IMR-90 (cell line): ENCODE measurements at regions not wholly inside any gene's neighbourhood (a gene's known extent, or its start where the extent isn't known, plus 50 kb on each side); places are given as distances from the start of the nearest gene placed in this dataset.
"Not testable (repeated sequence)": the region's sequence is repeated elsewhere in the genome, so short reads cannot be mapped to it uniquely, and the experiment has no call there.

Experiments used
- ATAC-seq: fragments of 200-7000 bp; cut with Tn5 transposase; 2 replicates; pipeline ENCODE4 v1.9.1; 2020; ENCODE audit warnings: low read depth, mild to moderate bottlenecking, moderate library complexity
- BruUV-seq: library from RNA; stranded (reverse); fragments of 400-500 nt; replicated peaks from 2 replicates; lab custom pipeline; 2021; lab: Mats Ljungman, UMichigan
- CTCF ChIA-PET: fragments of 300-600 bp; formaldehyde crosslinking; extraction: SDS; loops from one replicate; lab custom pipeline; 2021; ENCODE audit warnings: antibody characterized with exemption; lab: Yijun Ruan, JAX
- POLR2A ChIA-PET: fragments of 300-600 bp; sonication (Branson Sonifier 250); formaldehyde crosslinking; loops from one replicate; lab custom pipeline; 2022; ENCODE audit warnings: antibody characterized with exemption; ENCODE audit not compliant: unreplicated experiment; lab: Charles Lee
- DNase-seq: peaks from one replicate; pipeline ENCODE4 v3.0.0; 2013
- H2AFZ ChIP-seq: replicated peaks from 2 replicates; pipeline ENCODE3; 2013; ENCODE audit warnings: low read length, mild to moderate bottlenecking; ENCODE audit not compliant: poor library complexity
- H2AK5ac ChIP-seq: 2 replicates; pipeline ENCODE4 v1.6.1; 2013; ENCODE audit warnings: low read depth, low read length, inconsistent platforms
- H2AK9ac ChIP-seq: replicated peaks from 2 replicates; pipeline ENCODE3; 2013; ENCODE audit warnings: mild to moderate bottlenecking, low read depth, low read length, moderate library complexity; ENCODE audit not compliant: poor library complexity
- H2BK120ac ChIP-seq: 2 replicates; pipeline ENCODE4 v1.6.1; 2013; ENCODE audit warnings: low read depth, low read length, inconsistent platforms
- H2BK15ac ChIP-seq: 3 replicates; pipeline ENCODE4 v1.6.1; 2013; ENCODE audit warnings: low read depth, low read length, inconsistent platforms
- H2BK20ac ChIP-seq: 2 replicates; pipeline ENCODE4 v1.6.1; 2013; ENCODE audit warnings: low read depth, mild to moderate bottlenecking, inconsistent platforms, low read length, moderate library complexity
- H2BK5ac ChIP-seq: 2 replicates; pipeline ENCODE4 v1.6.1; 2013; ENCODE audit warnings: mild to moderate bottlenecking, low read depth, low read length, inconsistent platforms; ENCODE audit not compliant: poor library complexity, severe bottlenecking
- H3K14ac ChIP-seq: replicated peaks from 2 replicates; pipeline ENCODE4 v1.6.1; 2013; ENCODE audit warnings: low read depth, low read length, inconsistent platforms
- H3K18ac ChIP-seq: 2 replicates; pipeline ENCODE4 v1.6.1; 2013; ENCODE audit warnings: low read depth, low read length, control low read depth
- H3K23ac ChIP-seq: 2 replicates; pipeline ENCODE4 v1.6.1; 2013; ENCODE audit warnings: low read depth, low read length, inconsistent platforms
- H3K27ac ChIP-seq: 2 replicates; pipeline ENCODE4 v1.5.1; 2013; ENCODE audit warnings: mild to moderate bottlenecking, control low read depth, low read length; ENCODE audit not compliant: insufficient read depth
- H3K27me3 ChIP-seq: 2 replicates; pipeline ENCODE4 v1.6.1; 2013; ENCODE audit warnings: low read length; ENCODE audit not compliant: control insufficient read depth, insufficient read depth
- H3K36me3 ChIP-seq: 2 replicates; pipeline ENCODE4 v1.6.1; 2013; ENCODE audit warnings: low read length, mixed read lengths; ENCODE audit not compliant: control insufficient read depth, insufficient read depth
- H3K4ac ChIP-seq: 2 replicates; pipeline ENCODE4 v1.6.1; 2013; ENCODE audit warnings: low read depth, low read length, inconsistent platforms
- H3K4me1 ChIP-seq: 2 replicates; pipeline ENCODE4 v1.6.1; 2013; ENCODE audit warnings: low read length, mixed read lengths; ENCODE audit not compliant: control insufficient read depth, insufficient read depth
- H3K4me2 ChIP-seq: 2 replicates; pipeline ENCODE4 v1.6.1; 2013; ENCODE audit warnings: low read depth, mild to moderate bottlenecking, control low read depth, low read length, moderate library complexity
- H3K4me3 ChIP-seq: 2 replicates; pipeline ENCODE4 v1.5.1; 2013; ENCODE audit warnings: low read depth, mild to moderate bottlenecking, control low read depth, low read length, moderate library complexity; ENCODE audit not compliant: insufficient read depth
- H3K56ac ChIP-seq: 2 replicates; pipeline ENCODE4 v1.6.1; 2013; ENCODE audit warnings: low read length, inconsistent platforms; ENCODE audit not compliant: insufficient read depth; ENCODE audit errors: extremely low read depth
- H3K79me1 ChIP-seq, 2 experiments: 2 replicates each; pipeline ENCODE4 v1.6.1; 2013; ENCODE audit warnings: low read length in 2 of 2, inconsistent platforms in 1 of 2, low read depth in 1 of 2
- H3K9ac ChIP-seq: 2 replicates; pipeline ENCODE4 v1.6.1; 2013; ENCODE audit warnings: low read depth, low read length, control low read depth
- H3K9me1 ChIP-seq: 2 replicates; pipeline ENCODE4 v1.6.1; 2013; ENCODE audit warnings: low read length, inconsistent platforms; ENCODE audit not compliant: insufficient read depth
- H3K9me3 ChIP-seq: 2 replicates; pipeline ENCODE4 v1.6.1; 2013; ENCODE audit warnings: low read length; ENCODE audit not compliant: control insufficient read depth, insufficient read depth
- H4K20me1 ChIP-seq: 2 replicates; pipeline ENCODE4 v1.6.1; 2013; ENCODE audit warnings: low read length, inconsistent platforms; ENCODE audit not compliant: insufficient read depth
- H4K5ac ChIP-seq: 2 replicates; pipeline ENCODE4 v1.6.1; 2013; ENCODE audit warnings: mild to moderate bottlenecking, low read depth, low read length, control low read depth
- H4K8ac ChIP-seq, 2 experiments: 2 replicates each; pipeline ENCODE4 v1.6.1; 2013; ENCODE audit warnings: low read depth in 2 of 2, low read length in 2 of 2, control low read depth in 1 of 2, inconsistent platforms in 1 of 2
- H4K91ac ChIP-seq: 2 replicates; pipeline ENCODE4 v1.6.1; 2013; ENCODE audit warnings: low read depth, low read length, inconsistent platforms; ENCODE audit not compliant: insufficient read depth
- MXI1 ChIP-seq: IDR thresholded peaks from 2 replicates; pipeline ENCODE4 v1.6.1; 2012; ENCODE audit warnings: low read depth, mild to moderate bottlenecking, low read length, moderate library complexity, borderline replicate concordance
- WGBS, 2 experiments: methylation state at CpG; one replicate each; pipeline versions ENCODE4 v1.1.5 to v1.1.7; 2013; ENCODE audit warnings: missing lambda C conversion rate in 2 of 2; ENCODE audit not compliant: insufficient read length in 1 of 2; ENCODE audit errors: extremely low coverage in 2 of 2; 5-methylcytosine and 5-hydroxymethylcytosine counted together
- dilution Hi-C: fragments of 300-500 bp; cut with HindIII; formaldehyde crosslinking; loops from one replicate; pipeline ENCODE4 v1.14.3; 2018; ENCODE audit warnings: low sequenced_read_pairs; ENCODE audit not compliant: unreplicated experiment
- in situ Hi-C: fragments of 300-500 bp; cut with MboI; formaldehyde crosslinking; loops from 3 replicates; pipeline ENCODE4 v1.14.3; 2019; ENCODE audit warnings: low sequenced_read_pairs, inconsistent platforms, mixed read lengths
- intact Hi-C: fragments of 100-400 bp; cut with micrococcal nuclease; formaldehyde crosslinking; loops from 2 replicates; pipeline ENCODE4 v1.10.0; 2022

DNA sequence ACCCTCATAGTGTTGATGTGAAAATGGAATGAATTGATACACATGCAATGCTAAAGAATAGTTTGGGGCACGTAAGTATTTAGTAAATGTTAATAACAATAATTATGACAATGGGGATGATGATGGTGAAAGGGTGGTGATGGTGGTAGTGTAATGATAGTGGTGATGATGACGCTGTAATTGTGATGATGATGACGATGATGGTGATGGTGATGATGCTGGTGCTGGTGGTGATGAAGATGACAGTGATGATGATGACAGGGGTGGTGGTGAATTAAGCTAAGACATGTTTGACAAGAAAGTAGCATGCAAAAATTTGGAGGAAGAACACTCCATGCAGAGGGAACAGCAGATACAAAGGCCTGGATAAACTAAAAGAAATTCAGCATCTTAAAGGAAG is 364.4 kb upstream of the API5 start:
- Histone ChIP-seq H2AK5ac (no peak overlapping the region), H3K79me1 (no peaks in the 10 kb centered on the region), H4K5ac (no peak overlapping the region), H2AFZ (no peak overlapping the region), H4K91ac (no peak overlapping the region), H2BK120ac (no peak overlapping the region), H2BK15ac (no peak overlapping the region), H3K9me3 (peaks cover 2% of the 10 kb centered on the region; the same call in 1 of the 2 replicates), H3K4me1 (no peaks in the 10 kb centered on the region), H3K9me1 (no peaks in the 10 kb centered on the region), H3K4me3 (no peak overlapping the region), H3K27ac (no peak overlapping the region), H3K36me3 (no peaks in the 10 kb centered on the region), H3K4ac (no peak overlapping the region), H3K9ac (no peak overlapping the region), H2BK5ac (no peak overlapping the region), H3K23ac (no peak overlapping the region), H2BK20ac (no peak overlapping the region), H4K8ac (no peak overlapping the region), H3K18ac (no peak overlapping the region), H3K56ac (no peak overlapping the region), H2AK9ac (no peak overlapping the region), H3K27me3 (no peaks in the 10 kb centered on the region), H4K20me1 (no peaks in the 10 kb centered on the region), H3K14ac (no peak overlapping the region), H3K4me2 (no peak overlapping the region)
- intact Hi-C loops (no loop called here), dilution Hi-C loops (no loop called here), in situ Hi-C loops (no loop called here)
- no TSS peak for BruUV-seq
- ChIA-PET CTCF (interaction anchor here (0.6 kb wide), 1 partner anchor 43 kb away, joined by 4 read pairs; no protein-coding TSS in a partner anchor), POLR2A (no interaction called here)
- ATAC-seq: no peak
- no peak for TF ChIP-seq MXI1
- WGBS, 2 experiments: 48% methylated on average over 3 of the region's 3 CpGs; no CpG with 5 or more reads in 1 of the 2 experiments
- DNase-seq: no peak

DNA sequence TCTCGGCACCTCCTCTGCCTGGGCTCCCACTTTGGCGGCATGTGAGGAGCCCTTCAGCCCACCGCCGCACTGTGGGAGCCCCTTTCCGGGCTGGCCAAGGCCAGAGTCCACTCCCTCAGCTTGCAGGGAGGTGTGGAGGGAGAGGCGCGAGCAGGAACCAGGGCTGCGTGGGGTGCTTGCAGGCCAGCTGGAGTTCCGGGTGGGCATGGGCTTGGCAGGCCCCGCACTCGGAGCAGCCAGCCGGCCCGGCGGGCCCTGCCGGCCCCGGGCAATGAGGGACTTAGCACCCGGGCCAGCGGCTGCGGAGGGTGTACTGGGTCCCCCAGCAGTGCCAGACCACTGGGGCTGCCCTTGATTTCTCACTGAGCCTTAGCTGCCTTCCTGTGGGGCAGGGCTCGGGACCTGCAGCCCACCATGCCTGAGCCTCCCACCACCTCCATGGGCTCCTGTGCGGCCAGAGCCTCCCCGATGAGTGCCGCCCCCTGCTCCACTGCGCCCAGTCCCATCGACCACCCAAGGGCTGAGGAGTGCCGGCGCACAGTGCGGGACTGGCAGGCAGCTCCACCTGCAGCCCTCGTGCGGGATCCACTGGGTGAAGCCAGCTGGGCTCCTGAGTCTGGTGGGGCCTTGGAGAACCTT is 361.9 kb upstream of the API5 start:
- H4K20me1 ChIP-seq, H3K9ac ChIP-seq, BruUV-seq, H3K36me3 ChIP-seq, H3K18ac ChIP-seq, H3K4ac ChIP-seq, H4K5ac ChIP-seq, H2AK9ac ChIP-seq, H3K4me1 ChIP-seq, POLR2A ChIA-PET, H3K79me1 ChIP-seq, H4K8ac ChIP-seq, ATAC-seq, H2BK15ac ChIP-seq, H3K4me2 ChIP-seq, H3K14ac ChIP-seq, CTCF ChIA-PET, DNase-seq, H3K27me3 ChIP-seq, intact Hi-C loops, dilution Hi-C loops, H3K9me3 ChIP-seq, H3K9me1 ChIP-seq, H3K23ac ChIP-seq, H4K91ac ChIP-seq, in situ Hi-C loops, H2BK5ac ChIP-seq, H2BK20ac ChIP-seq, H3K27ac ChIP-seq, H3K56ac ChIP-seq, H2BK120ac ChIP-seq, H2AK5ac ChIP-seq, H3K4me3 ChIP-seq, H2AFZ ChIP-seq: not testable (repeated sequence)
- 82% methylated on average over 14 of the region's 30 CpGs; no CpG with 5 or more reads in 1 of the 2 experiments for WGBS, 2 experiments
